Keratinocyte (primary cell): ENCODE measurements at regions not wholly inside any gene's neighbourhood (a gene's known extent, or its start where the extent isn't known, plus 50 kb on each side); places are given as distances from the start of the nearest gene placed in this dataset.
"Not testable (repeated sequence)": the region's sequence is repeated elsewhere in the genome, so short reads cannot be mapped to it uniquely, and the experiment has no call there.

Experiments
- DNase-seq: peaks from one replicate; pipeline ENCODE4 v3.0.0-alpha.2; 2011; ENCODE audit warnings: low read depth, missing footprints, low spot score
- FAIRE-seq: peaks from 2 replicates; lab custom pipeline; 2011; peaks lifted over from hg19 to GRCh38; lab: Jason Lieb, UNC
- H2AFZ ChIP-seq: 2 replicates; pipeline ENCODE4 v1.6.0; 2012; ENCODE audit warnings: low read length, control low read depth, inconsistent platforms; ENCODE audit not compliant: control insufficient read depth
- H3K27ac ChIP-seq: 2 replicates; pipeline ENCODE4 v1.5.1; 2011; ENCODE audit warnings: low read length; ENCODE audit not compliant: control insufficient read depth, insufficient read depth
- H3K27me3 ChIP-seq: 3 replicates; pipeline ENCODE4 v1.6.0; 2011; ENCODE audit warnings: low read length; ENCODE audit not compliant: control insufficient read depth, insufficient read depth; ENCODE audit errors: extremely low read depth
- H3K36me3 ChIP-seq, 2 experiments: 2 replicates in 1 of 2; 3 replicates in 1 of 2; pipeline ENCODE4 v1.5.1; 2011; ENCODE audit warnings: low read length in 2 of 2, mild to moderate bottlenecking in 1 of 2; ENCODE audit not compliant: control insufficient read depth in 2 of 2, insufficient read depth in 2 of 2; ENCODE audit errors: extremely low read depth in 1 of 2
- H3K4me1 ChIP-seq: 3 replicates; pipeline ENCODE4 v1.5.1; 2011; ENCODE audit warnings: low read length; ENCODE audit not compliant: control insufficient read depth, insufficient read depth; ENCODE audit errors: extremely low read depth
- H3K4me2 ChIP-seq: 3 replicates; pipeline ENCODE4 v1.6.0; 2011; ENCODE audit warnings: low read depth, low read length; ENCODE audit not compliant: control insufficient read depth, insufficient read depth; ENCODE audit errors: extremely low read depth
- H3K4me3 ChIP-seq, 3 experiments: fragments of 200-600 bp in 1 of 3; sonication (generic) in 1 of 3; 2 replicates in 2 of 3; 3 replicates in 1 of 3; pipeline ENCODE4 v1.5.1; 2011 to 2016; ENCODE audit warnings: low read length in 3 of 3, mild to moderate bottlenecking in 3 of 3, control low read depth in 2 of 3, inconsistent platforms in 1 of 3, low read depth in 1 of 3, mixed read lengths in 1 of 3, mixed run types in 1 of 3, moderate library complexity in 1 of 3; ENCODE audit not compliant: control insufficient read depth in 2 of 3, insufficient read depth in 2 of 3; ENCODE audit errors: extremely low read depth in 1 of 3
- H3K79me2 ChIP-seq: 2 replicates; pipeline ENCODE4 v1.6.0; 2012; ENCODE audit warnings: low read length; ENCODE audit not compliant: control insufficient read depth, insufficient read depth
- H3K9ac ChIP-seq: 3 replicates; pipeline ENCODE4 v1.6.0; 2011; ENCODE audit warnings: low read length; ENCODE audit not compliant: control insufficient read depth, insufficient read depth; ENCODE audit errors: extremely low read depth
- H3K9me1 ChIP-seq: 3 replicates; pipeline ENCODE4 v1.6.0; 2011; ENCODE audit warnings: low read length; ENCODE audit not compliant: control insufficient read depth, insufficient read depth; ENCODE audit errors: extremely low read depth
- H3K9me3 ChIP-seq: 2 replicates; pipeline ENCODE4 v1.5.1; 2012; ENCODE audit warnings: low read depth, low read length; ENCODE audit not compliant: control insufficient read depth
- H4K20me1 ChIP-seq: 3 replicates; pipeline ENCODE4 v1.6.0; 2011; ENCODE audit warnings: low read length; ENCODE audit not compliant: control insufficient read depth, insufficient read depth; ENCODE audit errors: extremely low read depth
- CTCF ChIP-seq, 3 experiments: IDR thresholded peaks in 1 of 3; conservative IDR thresholded peaks in 1 of 3; optimal IDR thresholded peaks in 1 of 3; 2 replicates in 2 of 3; 3 replicates in 1 of 3; pipeline versions ENCODE3 to v1.5.1; 2011; ENCODE audit warnings: low read length in 3 of 3, mild to moderate bottlenecking in 3 of 3, moderate library complexity in 2 of 3, control low read depth in 1 of 3, inconsistent platforms in 1 of 3; ENCODE audit not compliant: insufficient read depth in 2 of 3; ENCODE audit errors: extremely low read depth in 1 of 3
- dilution Hi-C: fragments of 300-500 bp; cut with MboI; formaldehyde crosslinking; loops from one replicate; pipeline ENCODE4 v1.7.0; 2020; ENCODE audit warnings: low sequenced_read_pairs; ENCODE audit not compliant: extremely low pct_ligation_motif_present

GRCh38 chr2:94586032-94586982 is 284.9 kb upstream of the TEKT4 start:
- H2AFZ ChIP-seq, H3K9me3 ChIP-seq, H3K4me2 ChIP-seq, H3K9ac ChIP-seq, DNase-seq, H3K4me3 ChIP-seq, H3K36me3 ChIP-seq, H4K20me1 ChIP-seq, H3K79me2 ChIP-seq, H3K27me3 ChIP-seq, H3K27ac ChIP-seq, H3K4me1 ChIP-seq, dilution Hi-C loops, H3K9me1 ChIP-seq, FAIRE-seq: not testable (repeated sequence)
- peak in 1 of 3 experiments; percentile 21 for TF ChIP-seq CTCF (optimal IDR thresholded peaks at IDR 0.05 in 1 of 3, IDR thresholded peaks at IDR 0.05 in 1 of 3, conservative IDR thresholded peaks at IDR 0.05 in 1 of 3; ENCODE audit: extremely low read depth in 1 of 3, insufficient read depth in 2 of 3, low read length in 3 of 3)

- H3K27me3 ChIP-seq, H4K20me1 ChIP-seq, H2AFZ ChIP-seq, H3K4me2 ChIP-seq, H3K79me2 ChIP-seq, H3K9me1 ChIP-seq, H3K36me3 ChIP-seq, dilution Hi-C loops, FAIRE-seq, H3K27ac ChIP-seq, H3K4me3 ChIP-seq, H3K9ac ChIP-seq, DNase-seq, H3K4me1 ChIP-seq, H3K9me3 ChIP-seq: not testable (repeated sequence)
Measured at GRCh38 chr2:94587042-94587441, 284.2 kb upstream of the TEKT4 start.

GRCh38 chr2:94594019-94594836 is 277.0 kb upstream of the TEKT4 start:
- H3K27ac ChIP-seq, dilution Hi-C loops, H3K27me3 ChIP-seq, H3K36me3 ChIP-seq, H3K9ac ChIP-seq, H3K4me1 ChIP-seq, DNase-seq, H3K9me1 ChIP-seq, H2AFZ ChIP-seq, H4K20me1 ChIP-seq, H3K4me3 ChIP-seq, H3K9me3 ChIP-seq, H3K4me2 ChIP-seq, H3K79me2 ChIP-seq, FAIRE-seq: not testable (repeated sequence)

- dilution Hi-C loops = not testable (repeated sequence)
Measured at GRCh38 chr2:94595956-94596355, 275.3 kb upstream of the TEKT4 start.

More at GRCh38 chr2:94595956-94596355, 275.3 kb upstream of the TEKT4 start:
- H3K79me2 ChIP-seq, FAIRE-seq, H3K4me2 ChIP-seq, H3K36me3 ChIP-seq, H2AFZ ChIP-seq, H3K4me3 ChIP-seq, H3K27me3 ChIP-seq, DNase-seq, H3K9me1 ChIP-seq, H3K9me3 ChIP-seq, H3K9ac ChIP-seq, H4K20me1 ChIP-seq, H3K4me1 ChIP-seq, H3K27ac ChIP-seq: not testable (repeated sequence)
